ENCODE measurements at regions not wholly inside any gene's neighbourhood (a gene's known extent, or its start where the extent isn't known, plus 50 kb on each side); places are given as distances from the start of the nearest gene placed in this dataset.

GRCh38 chr4:137263206-137263605 lies 269.1 kb downstream of the PCDH18 start:
- TF ChIP-seq POLR2A (IDR thresholded peaks at IDR 0.05; ENCODE audit: low read depth, low read length) (no peak), CTCF (conservative IDR thresholded peaks at IDR 0.05; ENCODE audit: low read depth, low read length) (no peak), MAZ (IDR thresholded peaks at IDR 0.05; ENCODE audit: borderline replicate concordance, low read depth, low read length) (no peak), CHD1 (IDR thresholded peaks at IDR 0.05; ENCODE audit: low read depth, low read length) (no peak), BHLHE40 (IDR thresholded peaks at IDR 0.05; ENCODE audit: low read depth, low read length) (no peak), RAD21 (IDR thresholded peaks at IDR 0.05; ENCODE audit: low read length) (no peak), USF2 (IDR thresholded peaks at IDR 0.05; ENCODE audit: low read depth, low read length) (no peak), RCOR1 (IDR thresholded peaks at IDR 0.05; ENCODE audit: insufficient replicate concordance, low read length) (no peak)

All from IMR-90 (cell line).